MM.1S (cell line): ENCODE measurements at regions not wholly inside any gene's neighbourhood (a gene's known extent, or its start where the extent isn't known, plus 50 kb on each side); places are given as distances from the start of the nearest gene placed in this dataset.

Experiments
- DNase-seq: peaks from one replicate; pipeline ENCODE4 v3.0.0-alpha.2; 2015
- H2AFZ ChIP-seq: fragments of 300-600 bp; sonication (generic); 2 replicates; pipeline ENCODE4 v1.6.0; 2016; ENCODE audit warnings: antibody characterized with exemption, low read length
- H3F3A ChIP-seq: fragments of 300-600 bp; sonication (generic); 2 replicates; pipeline ENCODE4 v1.6.1; 2016; ENCODE audit warnings: mild to moderate bottlenecking, antibody characterized with exemption, low read length, moderate library complexity, mixed read lengths; ENCODE audit not compliant: insufficient read depth
- H3K27ac ChIP-seq: fragments of 300-600 bp; sonication (generic); 2 replicates; pipeline ENCODE4 v1.5.1; 2016; ENCODE audit warnings: mild to moderate bottlenecking, low read length
- H3K27me3 ChIP-seq: fragments of 300-600 bp; sonication (generic); replicated peaks from 2 replicates; pipeline ENCODE4 v1.6.0; 2016; ENCODE audit warnings: low read length; ENCODE audit not compliant: insufficient read depth
- H3K36me3 ChIP-seq: fragments of 300-600 bp; sonication (generic); replicated peaks from 2 replicates; pipeline ENCODE4 v1.6.1; 2016; ENCODE audit warnings: mild to moderate bottlenecking, low read length, mixed read lengths; ENCODE audit not compliant: insufficient read depth
- H3K4me1 ChIP-seq: fragments of 300-600 bp; sonication (generic); 2 replicates; pipeline ENCODE4 v1.6.1; 2016; ENCODE audit warnings: low read length, mixed read lengths
- H3K4me2 ChIP-seq: fragments of 300-600 bp; sonication (generic); 2 replicates; pipeline ENCODE4 v1.6.0; 2016; ENCODE audit warnings: low read depth, low read length
- H3K4me3 ChIP-seq: fragments of 300-600 bp; sonication (generic); 2 replicates; pipeline ENCODE4 v1.5.1; 2016; ENCODE audit warnings: low read length, mixed read lengths
- H3K79me2 ChIP-seq: fragments of 300-600 bp; sonication (generic); 2 replicates; pipeline ENCODE4 v1.6.1; 2016; ENCODE audit warnings: mixed run types, low read length, mixed read lengths
- H3K9ac ChIP-seq: fragments of 300-600 bp; sonication (generic); 2 replicates; pipeline ENCODE4 v1.6.1; 2016; ENCODE audit warnings: low read length, mixed read lengths
- H3K9me2 ChIP-seq: fragments of 300-600 bp; sonication (generic); replicated peaks from 2 replicates; pipeline ENCODE4 v1.6.1; 2016; ENCODE audit warnings: mild to moderate bottlenecking, low read length, mixed read lengths; ENCODE audit not compliant: insufficient read depth
- H3K9me3 ChIP-seq: fragments of 300-600 bp; sonication (generic); replicated peaks from 2 replicates; pipeline ENCODE4 v1.6.1; 2016; ENCODE audit warnings: mild to moderate bottlenecking, low read length, mixed read lengths; ENCODE audit not compliant: insufficient read depth
- H4K20me1 ChIP-seq: fragments of 300-600 bp; sonication (generic); 2 replicates; pipeline ENCODE4 v1.6.1; 2016; ENCODE audit warnings: mild to moderate bottlenecking, low read length, moderate library complexity, mixed read lengths; ENCODE audit not compliant: insufficient read depth
- EZH2 ChIP-seq: fragments of 300-600 bp; sonication (generic); optimal IDR thresholded peaks from 2 replicates; pipeline ENCODE3; 2017; ENCODE audit warnings: low read depth, mild to moderate bottlenecking, antibody characterized with exemption, low read length, mixed read lengths
- EZH2phosphoT487 ChIP-seq: fragments of 300-600 bp; sonication (generic); IDR thresholded peaks from 2 replicates; pipeline ENCODE4 v1.6.1; 2018; ENCODE audit warnings: antibody characterized with exemption, low read length
- TF ChIP-seq, protein P1 (sequence below): fragments of 300-600 bp; sonication (generic); IDR thresholded peaks from 2 replicates; pipeline ENCODE4 v1.5.1; 2016; ENCODE audit warnings: antibody characterized with exemption, low read length, mixed read lengths

DNA sequence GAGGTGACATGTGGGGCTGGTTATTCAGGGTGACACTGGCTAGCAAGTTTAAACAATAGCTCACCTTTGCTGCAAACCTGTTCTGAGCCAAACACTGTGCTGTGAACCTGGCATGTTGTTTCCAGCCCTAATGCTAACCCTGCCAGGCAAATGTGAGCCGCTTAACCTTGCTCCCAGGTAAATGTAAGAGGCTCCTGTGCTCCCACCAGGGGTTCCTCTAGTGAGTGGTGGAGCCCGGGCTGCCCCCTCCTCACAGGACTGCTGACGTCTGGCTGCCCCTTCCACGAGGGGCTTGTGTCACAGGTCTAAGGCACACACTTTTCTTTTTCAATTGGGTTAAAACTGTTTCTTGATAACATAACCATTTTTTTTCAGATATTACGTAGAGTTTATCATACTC is 223.7 kb downstream of the DCDC2C start:
- no peak overlapping the region for H3K27ac ChIP-seq
- H3K4me1 ChIP-seq, result no peaks in the 10 kb centered on the region
- no peaks in the 10 kb centered on the region for H3K9me2 ChIP-seq
- H3K9me3 ChIP-seq, result no peaks in the 10 kb centered on the region
- H3K4me2 ChIP-seq, result no peak overlapping the region
- H3F3A ChIP-seq, result no peaks in the 10 kb centered on the region
- no peak for TF ChIP-seq EZH2phosphoT487
- TF ChIP-seq, protein P1, sequence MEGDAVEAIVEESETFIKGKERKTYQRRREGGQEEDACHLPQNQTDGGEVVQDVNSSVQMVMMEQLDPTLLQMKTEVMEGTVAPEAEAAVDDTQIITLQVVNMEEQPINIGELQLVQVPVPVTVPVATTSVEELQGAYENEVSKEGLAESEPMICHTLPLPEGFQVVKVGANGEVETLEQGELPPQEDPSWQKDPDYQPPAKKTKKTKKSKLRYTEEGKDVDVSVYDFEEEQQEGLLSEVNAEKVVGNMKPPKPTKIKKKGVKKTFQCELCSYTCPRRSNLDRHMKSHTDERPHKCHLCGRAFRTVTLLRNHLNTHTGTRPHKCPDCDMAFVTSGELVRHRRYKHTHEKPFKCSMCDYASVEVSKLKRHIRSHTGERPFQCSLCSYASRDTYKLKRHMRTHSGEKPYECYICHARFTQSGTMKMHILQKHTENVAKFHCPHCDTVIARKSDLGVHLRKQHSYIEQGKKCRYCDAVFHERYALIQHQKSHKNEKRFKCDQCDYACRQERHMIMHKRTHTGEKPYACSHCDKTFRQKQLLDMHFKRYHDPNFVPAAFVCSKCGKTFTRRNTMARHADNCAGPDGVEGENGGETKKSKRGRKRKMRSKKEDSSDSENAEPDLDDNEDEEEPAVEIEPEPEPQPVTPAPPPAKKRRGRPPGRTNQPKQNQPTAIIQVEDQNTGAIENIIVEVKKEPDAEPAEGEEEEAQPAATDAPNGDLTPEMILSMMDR, result no peak
- no peaks in the 10 kb centered on the region for H3K27me3 ChIP-seq
- DNase-seq, result no peak
- H2AFZ ChIP-seq, result no peak overlapping the region
- no peaks in the 10 kb centered on the region for H3K36me3 ChIP-seq
- H3K4me3 ChIP-seq, result no peak overlapping the region
- no peak overlapping the region for H3K9ac ChIP-seq
- no peaks in the 10 kb centered on the region for H3K79me2 ChIP-seq
- no peaks in the 10 kb centered on the region for H4K20me1 ChIP-seq

DNA sequence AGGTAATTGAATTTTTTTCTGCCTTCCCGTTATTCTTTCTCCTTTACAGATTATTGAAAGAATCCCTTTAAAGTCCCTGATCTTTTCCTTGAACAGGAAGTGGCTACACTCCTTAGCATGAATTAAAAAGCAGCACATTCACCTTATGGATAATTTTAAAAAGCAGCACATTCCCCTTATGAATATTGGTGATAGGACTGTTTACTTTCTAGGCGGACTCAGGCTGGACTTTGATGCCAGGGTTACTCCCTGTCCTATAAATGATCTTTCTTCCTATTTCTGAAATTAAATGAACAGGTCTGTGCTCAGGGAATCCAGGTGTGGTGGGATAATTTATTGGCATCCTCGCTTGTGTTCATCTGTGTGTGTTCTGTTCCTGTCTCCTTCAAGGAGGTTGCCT is 226.0 kb downstream of the DCDC2C start:
- H3K9ac ChIP-seq, result no peak overlapping the region
- H3K4me2 ChIP-seq, result no peak overlapping the region
- no peaks in the 10 kb centered on the region for H3K9me2 ChIP-seq

DNA sequence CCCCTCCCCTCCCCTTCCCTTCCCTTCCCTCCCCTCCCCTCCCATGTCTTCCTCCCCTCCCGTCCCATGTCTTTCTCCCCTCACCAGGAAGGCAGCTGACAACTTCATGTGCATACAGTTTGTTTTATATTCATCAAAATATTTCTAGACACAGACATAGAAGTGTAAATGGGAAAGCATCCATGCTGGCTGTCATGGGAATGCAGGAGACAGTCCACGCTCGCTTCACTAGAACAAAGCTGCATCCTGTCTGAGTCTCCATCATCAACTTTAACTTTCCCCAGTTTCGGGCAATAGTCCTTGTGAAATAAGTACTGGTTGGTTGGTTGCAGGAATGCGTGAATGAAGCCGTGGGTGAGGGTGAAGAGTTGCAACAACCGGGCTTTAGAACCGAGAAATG is 226.9 kb downstream of the DCDC2C start:
- no peak for DNase-seq
- Histone ChIP-seq H4K20me1 (no peaks in the 10 kb centered on the region), H3K4me1 (no peaks in the 10 kb centered on the region)

More for the DNA sequence above, 226.0 kb downstream of the DCDC2C start:
- TF ChIP-seq EZH2 (no peak), EZH2phosphoT487 (no peak)
- TF ChIP-seq, protein P1, result no peak
- H3K79me2 ChIP-seq, result no peaks in the 10 kb centered on the region
- no peaks in the 10 kb centered on the region for H4K20me1 ChIP-seq
- no peak overlapping the region for H3K27ac ChIP-seq
- H3K27me3 ChIP-seq, result no peaks in the 10 kb centered on the region
- no peaks in the 10 kb centered on the region for H3K4me1 ChIP-seq
- no peak overlapping the region for H3K4me3 ChIP-seq
- no peak for DNase-seq
- H3K9me3 ChIP-seq, result no peaks in the 10 kb centered on the region
- H2AFZ ChIP-seq, result no peak overlapping the region
- no peaks in the 10 kb centered on the region for H3F3A ChIP-seq
- H3K36me3 ChIP-seq, result no peaks in the 10 kb centered on the region

More for the DNA sequence above, 226.9 kb downstream of the DCDC2C start:
- Histone ChIP-seq H3F3A (no peaks in the 10 kb centered on the region), H3K9me2 (no peaks in the 10 kb centered on the region), H3K27me3 (no peaks in the 10 kb centered on the region), H3K79me2 (no peaks in the 10 kb centered on the region), H3K9me3 (no peaks in the 10 kb centered on the region), H3K36me3 (no peaks in the 10 kb centered on the region), H3K9ac (no peak overlapping the region), H3K27ac (no peak overlapping the region), H3K4me2 (no peak overlapping the region), H2AFZ (no peak overlapping the region), H3K4me3 (no peak overlapping the region)
- TF ChIP-seq, protein P1, result no peak
- no peak for TF ChIP-seq EZH2
- TF ChIP-seq EZH2phosphoT487, result no peak
